Esophagus squamous epithelium (tissue), 5 donors: ENCODE measurements at regions not wholly inside any gene's neighbourhood (a gene's known extent, or its start where the extent isn't known, plus 50 kb on each side); places are given as distances from the start of the nearest gene placed in this dataset.

Experiments used
- DNase-seq: peaks from one replicate; lab custom pipeline; 2025; lab: John Stamatoyannopoulos, UW
- H3K27ac ChIP-seq, 4 donors: fragments of 200-600 bp; sonication (generic); one replicate each; pipeline ENCODE4 v1.5.1; 2016 to 2019; ENCODE audit warnings: mild to moderate bottlenecking in 1 of 4
- H3K27me3 ChIP-seq, 4 donors: fragments of 200-600 bp; sonication (generic); 1 replicate in 3 of 4; 2 replicates in 1 of 4; pipeline versions ENCODE4 v1.5.1 to v1.6.0; 2017 to 2021; ENCODE audit warnings: antibody characterized with exemption in 1 of 4
- H3K36me3 ChIP-seq, 3 donors: fragments of 200-600 bp; sonication (generic); one replicate each; pipeline ENCODE4 v1.5.1; 2016 to 2019
- H3K4me1 ChIP-seq, 3 donors: fragments of 200-600 bp; sonication (generic); one replicate each; pipeline ENCODE4 v1.5.1; 2017 to 2019
- H3K4me3 ChIP-seq, 4 donors: fragments of 200-600 bp; sonication (generic); 1 replicate in 3 of 4; 2 replicates in 1 of 4; pipeline ENCODE4 v1.5.1; 2016 to 2019; ENCODE audit warnings: mild to moderate bottlenecking in 2 of 4, moderate library complexity in 1 of 4
- H3K9me3 ChIP-seq, 3 donors: fragments of 200-600 bp; sonication (generic); one replicate each; pipeline ENCODE4 v1.5.1; 2016 to 2019
- CTCF ChIP-seq, 6 experiments: fragments of 450-650 bp in 4 of 6; fragments of 200-600 bp in 2 of 6; sonication (generic) in 2 of 6; IDR thresholded peaks; one replicate each; pipeline ENCODE4 v1.5.1; 2016 to 2019; ENCODE audit warnings: antibody characterized with exemption in 6 of 6, mild to moderate bottlenecking in 4 of 6, moderate library complexity in 4 of 6
- POLR2A ChIP-seq, 4 donors: fragments of 450-650 bp; IDR thresholded peaks; one replicate each; pipeline ENCODE4 v1.6.1; 2017; ENCODE audit warnings: antibody characterized with exemption in 4 of 4, mild to moderate bottlenecking in 4 of 4, moderate library complexity in 3 of 4
- WGBS, 2 donors: methylation state at CpG; one replicate each; pipeline ENCODE4 v1.1.5; 2018; 5-methylcytosine and 5-hydroxymethylcytosine counted together
- intact Hi-C: fragments of 100-400 bp; cut with DNase I; formaldehyde crosslinking; loops from one replicate; pipeline ENCODE4 v1.15.0; 2022
- donor health status: DM: yes; HTN: yes; CAD: no.

GRCh38 chr3:27573780-27574437, 89.7 kb upstream of the SLC4A7 start:
- TF ChIP-seq POLR2A (IDR thresholded peaks at IDR 0.05) = no peak
- no peak for TF ChIP-seq CTCF (IDR thresholded peaks at IDR 0.05)
- Histone ChIP-seq H3K4me1 (peaks cover 0 to 22% (median 0%) of the 10 kb centered on the region in 3 donors), H3K9me3 (no peaks in the 10 kb centered on the region), H3K27ac (no peak overlapping the region), H3K36me3 (no peaks in the 10 kb centered on the region), H3K4me3 (no peak overlapping the region), H3K27me3 (no peaks in the 10 kb centered on the region)
- WGBS, 2 donors = 74 to 79% methylated on average over 4 of the region's 5 CpGs
- intact Hi-C loops = no loop called here
- no peak for DNase-seq

- H3K9me3 ChIP-seq = no peaks in the 10 kb centered on the region
- peaks cover 6 to 29% (median 7%) of the 10 kb centered on the region in 3 donors for H3K4me1 ChIP-seq
- no peak for TF ChIP-seq CTCF (IDR thresholded peaks at IDR 0.05)
- no peak for TF ChIP-seq POLR2A (IDR thresholded peaks at IDR 0.05)
- no peak for DNase-seq
- H3K27me3 ChIP-seq = no peaks in the 10 kb centered on the region
- no peak overlapping the region for H3K27ac ChIP-seq
- H3K36me3 ChIP-seq = no peaks in the 10 kb centered on the region
- H3K4me3 ChIP-seq = no peak overlapping the region
- intact Hi-C loops = no loop called here
- 89 to 90% methylated on average over 3 of the region's 3 CpGs for WGBS, 2 donors
Observed at GRCh38 chr3:27573138-27573537, 89.0 kb upstream of the SLC4A7 start.

GRCh38 chr3:27571345-27571744, 87.2 kb upstream of the SLC4A7 start:
- Histone ChIP-seq H3K27me3 (no peaks in the 10 kb centered on the region), H3K36me3 (no peaks in the 10 kb centered on the region), H3K9me3 (no peaks in the 10 kb centered on the region), H3K4me3 (no peak overlapping the region), H3K27ac (no peak overlapping the region), H3K4me1 (peaks cover 6 to 22% (median 9%) of the 10 kb centered on the region in 3 donors)
- intact Hi-C loops = no loop called here
- 58 to 86% methylated on average over 2 of the region's 2 CpGs for WGBS, 2 donors
- DNase-seq = no peak
- TF ChIP-seq CTCF (IDR thresholded peaks at IDR 0.05) = no peak
- no peak for TF ChIP-seq POLR2A (IDR thresholded peaks at IDR 0.05)

- DNase-seq = no peak
- no peak overlapping the region for H3K27ac ChIP-seq
Observed at GRCh38 chr3:27570421-27571106, 86.4 kb upstream of the SLC4A7 start.

More at GRCh38 chr3:27570421-27571106, 86.4 kb upstream of the SLC4A7 start:
- Histone ChIP-seq H3K36me3 (no peaks in the 10 kb centered on the region), H3K4me1 (peaks cover 6 to 22% (median 9%) of the 10 kb centered on the region in 3 donors), H3K4me3 (no peak overlapping the region), H3K27me3 (no peaks in the 10 kb centered on the region), H3K9me3 (no peaks in the 10 kb centered on the region)
- TF ChIP-seq POLR2A (IDR thresholded peaks at IDR 0.05) = no peak
- TF ChIP-seq CTCF (IDR thresholded peaks at IDR 0.05) = no peak
- WGBS, 2 donors = 34% methylated on average over 2 to 4 of the region's 4 CpGs
- intact Hi-C loops = no loop called here
